Astrocyte (in vitro differentiated cells and primary cell): ENCODE measurements at regions not wholly inside any gene's neighbourhood (a gene's known extent, or its start where the extent isn't known, plus 50 kb on each side); places are given as distances from the start of the nearest gene placed in this dataset.

Experiments
- DNase-seq: peaks from one replicate; pipeline ENCODE4 v3.0.0-alpha.2; 2010; ENCODE audit warnings: low read depth
- FAIRE-seq: peaks from 2 replicates; lab custom pipeline; 2011; peaks lifted over from hg19 to GRCh38; lab: Jason Lieb, UNC
- H2AFZ ChIP-seq: 2 replicates; pipeline ENCODE4 v1.6.0; 2012; ENCODE audit warnings: low read depth, low read length, inconsistent platforms
- H3K27ac ChIP-seq: 2 replicates; pipeline ENCODE4 v1.5.1; 2011; ENCODE audit warnings: low read depth, low read length, inconsistent platforms
- H3K27me3 ChIP-seq: 2 replicates; pipeline ENCODE4 v1.6.0; 2011; ENCODE audit warnings: low read length, inconsistent platforms; ENCODE audit not compliant: insufficient read depth
- H3K36me3 ChIP-seq: 2 replicates; pipeline ENCODE4 v1.5.1; 2011; ENCODE audit warnings: low read length, inconsistent platforms; ENCODE audit not compliant: insufficient read depth
- H3K4me1 ChIP-seq: 2 replicates; pipeline ENCODE4 v1.5.1; 2011; ENCODE audit warnings: low read length, inconsistent platforms; ENCODE audit not compliant: insufficient read depth
- H3K4me2 ChIP-seq: 2 replicates; pipeline ENCODE4 v1.6.0; 2012; ENCODE audit warnings: low read length, inconsistent platforms
- H3K4me3 ChIP-seq: 2 replicates; pipeline ENCODE4 v1.5.1; 2011; ENCODE audit warnings: low read depth, mild to moderate bottlenecking, low read length, inconsistent platforms; ENCODE audit not compliant: insufficient read depth
- H3K79me2 ChIP-seq: 2 replicates; pipeline ENCODE4 v1.6.0; 2012; ENCODE audit warnings: mild to moderate bottlenecking, low read length, inconsistent platforms; ENCODE audit not compliant: insufficient read depth
- H3K9ac ChIP-seq: 2 replicates; pipeline ENCODE4 v1.6.0; 2012; ENCODE audit warnings: mild to moderate bottlenecking, low read length, inconsistent platforms
- H3K9me3 ChIP-seq: 2 replicates; pipeline ENCODE4 v1.5.1; 2012; ENCODE audit warnings: low read depth, mild to moderate bottlenecking, low read length, inconsistent platforms; ENCODE audit not compliant: insufficient read depth
- H4K20me1 ChIP-seq: 2 replicates; pipeline ENCODE4 v1.6.0; 2012; ENCODE audit warnings: low read length, inconsistent platforms; ENCODE audit not compliant: insufficient read depth
- H3K27ac Mint-ChIP-seq: one replicate; pipeline ENCODE4 v1.8.0; 2021; ENCODE audit warnings: mild to moderate bottlenecking, mixed read lengths; ENCODE audit not compliant: unreplicated experiment
- H3K27me3 Mint-ChIP-seq: one replicate; pipeline ENCODE4 v1.8.0; 2021; ENCODE audit warnings: low read depth, mixed read lengths; ENCODE audit not compliant: unreplicated experiment
- H3K36me3 Mint-ChIP-seq: one replicate; pipeline ENCODE4 v1.8.0; 2021; ENCODE audit warnings: low read depth, mixed read lengths; ENCODE audit not compliant: unreplicated experiment
- H3K4me1 Mint-ChIP-seq: one replicate; pipeline ENCODE4 v1.8.0; 2021; ENCODE audit warnings: low read depth, mixed read lengths; ENCODE audit not compliant: unreplicated experiment
- H3K4me3 Mint-ChIP-seq: one replicate; pipeline ENCODE4 v1.8.0; 2021; ENCODE audit warnings: mild to moderate bottlenecking, moderate library complexity, mixed read lengths; ENCODE audit not compliant: unreplicated experiment
- H3K9me3 Mint-ChIP-seq: one replicate; pipeline ENCODE4 v1.8.0; 2021; ENCODE audit warnings: mild to moderate bottlenecking, mixed read lengths; ENCODE audit not compliant: unreplicated experiment
- EZH2 ChIP-seq: IDR thresholded peaks from 2 replicates; pipeline ENCODE4 v1.6.1; 2012; ENCODE audit warnings: mild to moderate bottlenecking, low read length, inconsistent platforms; ENCODE audit not compliant: insufficient read depth
- TF ChIP-seq, protein P1 (sequence below): IDR thresholded peaks from 2 replicates; pipeline ENCODE4 v1.5.1; 2011; ENCODE audit warnings: low read depth, mild to moderate bottlenecking, inconsistent platforms, low read length, moderate library complexity; ENCODE audit not compliant: insufficient read depth

DNA sequence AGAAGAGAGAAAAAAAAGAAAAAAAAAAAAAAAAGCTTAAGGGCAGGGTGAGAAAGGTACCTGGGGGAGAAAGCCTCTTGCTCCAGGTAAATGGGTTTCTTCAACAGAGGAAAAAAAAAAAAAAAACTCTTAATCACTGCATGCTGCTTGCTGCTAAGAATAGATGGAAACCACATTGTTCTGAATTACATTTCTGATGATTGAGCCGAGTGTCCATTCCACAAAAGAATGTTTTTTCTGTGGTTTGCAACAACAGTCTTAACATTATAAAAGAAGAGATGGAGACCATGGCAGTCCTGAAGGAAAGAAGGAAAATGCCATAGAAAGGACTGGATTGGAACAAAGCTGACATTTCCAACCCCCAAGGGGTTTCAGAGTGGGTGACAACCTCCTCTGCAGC is 1312.7 kb downstream of the SLITRK1 start:
- H3K9ac ChIP-seq = no peak overlapping the region
- no peak overlapping the region for H3K4me3 ChIP-seq
- Mint-ChIP-seq H3K4me1 (peaks cover 6% of the 10 kb centered on the region), H3K9me3 (no peaks in the 10 kb centered on the region), H3K4me3 (no peak overlapping the region), H3K27ac (no peak overlapping the region), H3K36me3 (no peaks in the 10 kb centered on the region), H3K27me3 (no peaks in the 10 kb centered on the region)
- H4K20me1 ChIP-seq = no peaks in the 10 kb centered on the region
- TF ChIP-seq EZH2 = no peak
- TF ChIP-seq, protein P1, sequence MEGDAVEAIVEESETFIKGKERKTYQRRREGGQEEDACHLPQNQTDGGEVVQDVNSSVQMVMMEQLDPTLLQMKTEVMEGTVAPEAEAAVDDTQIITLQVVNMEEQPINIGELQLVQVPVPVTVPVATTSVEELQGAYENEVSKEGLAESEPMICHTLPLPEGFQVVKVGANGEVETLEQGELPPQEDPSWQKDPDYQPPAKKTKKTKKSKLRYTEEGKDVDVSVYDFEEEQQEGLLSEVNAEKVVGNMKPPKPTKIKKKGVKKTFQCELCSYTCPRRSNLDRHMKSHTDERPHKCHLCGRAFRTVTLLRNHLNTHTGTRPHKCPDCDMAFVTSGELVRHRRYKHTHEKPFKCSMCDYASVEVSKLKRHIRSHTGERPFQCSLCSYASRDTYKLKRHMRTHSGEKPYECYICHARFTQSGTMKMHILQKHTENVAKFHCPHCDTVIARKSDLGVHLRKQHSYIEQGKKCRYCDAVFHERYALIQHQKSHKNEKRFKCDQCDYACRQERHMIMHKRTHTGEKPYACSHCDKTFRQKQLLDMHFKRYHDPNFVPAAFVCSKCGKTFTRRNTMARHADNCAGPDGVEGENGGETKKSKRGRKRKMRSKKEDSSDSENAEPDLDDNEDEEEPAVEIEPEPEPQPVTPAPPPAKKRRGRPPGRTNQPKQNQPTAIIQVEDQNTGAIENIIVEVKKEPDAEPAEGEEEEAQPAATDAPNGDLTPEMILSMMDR = no peak
- H3K27me3 ChIP-seq = no peaks in the 10 kb centered on the region
- H3K4me1 ChIP-seq = no peaks in the 10 kb centered on the region
- H3K4me2 ChIP-seq = no peak overlapping the region
- no peaks in the 10 kb centered on the region for H3K36me3 ChIP-seq
- H2AFZ ChIP-seq = no peak overlapping the region
- DNase-seq (peak; percentile 2), FAIRE-seq (no peak)
- H3K27ac ChIP-seq = no peak overlapping the region
- H3K79me2 ChIP-seq = no peaks in the 10 kb centered on the region
- H3K9me3 ChIP-seq = no peaks in the 10 kb centered on the region

DNA sequence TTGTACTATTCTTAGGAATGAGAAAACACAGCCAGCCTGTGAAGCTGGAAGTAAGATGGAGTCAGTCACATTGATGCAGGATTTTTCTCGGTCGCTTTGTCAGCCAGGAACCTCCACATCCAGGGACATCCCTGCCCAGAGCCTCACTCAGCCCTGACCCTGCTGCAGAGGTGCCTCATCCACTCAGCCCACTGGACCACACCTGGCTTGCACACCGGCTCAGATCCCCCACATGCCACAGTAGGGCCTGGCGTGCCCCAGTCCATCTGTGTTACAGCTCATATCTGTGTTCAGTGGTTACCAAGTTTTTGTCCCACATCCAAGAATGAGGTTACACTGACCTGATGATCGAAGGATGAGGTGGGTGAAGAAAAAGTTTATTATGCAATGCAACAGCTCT is 1315.4 kb downstream of the SLITRK1 start:
- H3K27me3 Mint-ChIP-seq = no peaks in the 10 kb centered on the region
- no peaks in the 10 kb centered on the region for H3K27me3 ChIP-seq
- DNase-seq (no peak), FAIRE-seq (no peak)
- H3K4me2 ChIP-seq = no peak overlapping the region
- peaks cover 6% of the 10 kb centered on the region for H3K4me1 Mint-ChIP-seq
- H3K4me3 ChIP-seq = no peak overlapping the region
- H3K27ac Mint-ChIP-seq = no peak overlapping the region
- no peaks in the 10 kb centered on the region for H3K9me3 Mint-ChIP-seq
- H4K20me1 ChIP-seq = no peaks in the 10 kb centered on the region
- H3K27ac ChIP-seq = no peak overlapping the region
- no peaks in the 10 kb centered on the region for H3K79me2 ChIP-seq
- no peaks in the 10 kb centered on the region for H3K36me3 ChIP-seq
- no peak overlapping the region for H3K4me3 Mint-ChIP-seq
- TF ChIP-seq, protein P1 = no peak
- TF ChIP-seq EZH2 = no peak
- H3K9me3 ChIP-seq = no peaks in the 10 kb centered on the region
- no peaks in the 10 kb centered on the region for H3K4me1 ChIP-seq
- H3K9ac ChIP-seq = no peak overlapping the region
- no peak overlapping the region for H2AFZ ChIP-seq
- H3K36me3 Mint-ChIP-seq = no peaks in the 10 kb centered on the region

DNA sequence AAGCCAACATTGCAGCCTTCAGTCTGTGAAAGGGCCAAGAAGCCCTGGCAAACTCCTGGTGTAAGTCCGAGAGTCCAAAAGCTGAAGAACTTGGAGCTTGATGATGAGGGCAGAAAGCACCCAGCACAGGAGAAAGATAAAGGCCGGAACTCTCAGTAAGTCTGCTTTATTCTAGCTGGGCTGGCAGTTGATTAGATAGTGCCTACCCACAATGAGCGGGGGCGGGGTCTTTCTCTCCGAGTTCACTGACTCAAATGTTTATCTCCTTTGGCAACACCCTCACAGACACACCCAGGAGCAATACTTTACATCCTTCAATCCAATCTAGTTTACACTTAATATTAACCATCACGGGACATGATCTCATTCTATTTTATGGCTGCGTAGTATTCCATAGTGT is 1317.1 kb downstream of the SLITRK1 start:
- Histone ChIP-seq H4K20me1 (no peaks in the 10 kb centered on the region), H3K9me3 (no peaks in the 10 kb centered on the region), H3K4me2 (no peak overlapping the region), H3K36me3 (no peaks in the 10 kb centered on the region), H3K79me2 (no peaks in the 10 kb centered on the region), H3K4me1 (no peaks in the 10 kb centered on the region), H2AFZ (no peak overlapping the region), H3K27ac (no peak overlapping the region), H3K9ac (no peak overlapping the region), H3K4me3 (no peak overlapping the region), H3K27me3 (no peaks in the 10 kb centered on the region)
- no peak overlapping the region for H3K27ac Mint-ChIP-seq
- peaks cover 6% of the 10 kb centered on the region for H3K4me1 Mint-ChIP-seq
- no peak for FAIRE-seq
- no peak for DNase-seq
- H3K9me3 Mint-ChIP-seq = no peaks in the 10 kb centered on the region
- TF ChIP-seq, protein P1 = no peak
- TF ChIP-seq EZH2 = no peak
- H3K27me3 Mint-ChIP-seq = no peaks in the 10 kb centered on the region
- H3K4me3 Mint-ChIP-seq = no peak overlapping the region
- H3K36me3 Mint-ChIP-seq = no peaks in the 10 kb centered on the region
